GM06990 (cell line): ENCODE measurements at regions not wholly inside any gene's neighbourhood (a gene's known extent, or its start where the extent isn't known, plus 50 kb on each side); places are given as distances from the start of the nearest gene placed in this dataset.

Experiments
- DNase-seq: peaks from one replicate; pipeline ENCODE4 v3.0.0-alpha.2; 2011; ENCODE audit not compliant: insufficient read length; ENCODE audit errors: extremely low read depth
- H3K27me3 ChIP-seq: replicated peaks from 2 replicates; pipeline ENCODE4 v1.6.0; 2011; ENCODE audit warnings: low read length; ENCODE audit not compliant: control insufficient read depth, insufficient read depth
- H3K36me3 ChIP-seq: 2 replicates; pipeline ENCODE4 v1.5.1; 2011; ENCODE audit warnings: low read length; ENCODE audit not compliant: control insufficient read depth, insufficient read depth
- H3K4me3 ChIP-seq: replicated peaks from 2 replicates; pipeline ENCODE4 v1.5.1; 2011; ENCODE audit warnings: low read depth, mild to moderate bottlenecking, control low read depth, low read length
- TF ChIP-seq, protein P1 (sequence below): IDR thresholded peaks from 2 replicates; pipeline ENCODE4 v1.5.1; 2011; ENCODE audit warnings: low read length, control low read depth, mild to moderate bottlenecking, inconsistent platforms; ENCODE audit not compliant: insufficient read depth, poor library complexity, severe bottlenecking

DNA sequence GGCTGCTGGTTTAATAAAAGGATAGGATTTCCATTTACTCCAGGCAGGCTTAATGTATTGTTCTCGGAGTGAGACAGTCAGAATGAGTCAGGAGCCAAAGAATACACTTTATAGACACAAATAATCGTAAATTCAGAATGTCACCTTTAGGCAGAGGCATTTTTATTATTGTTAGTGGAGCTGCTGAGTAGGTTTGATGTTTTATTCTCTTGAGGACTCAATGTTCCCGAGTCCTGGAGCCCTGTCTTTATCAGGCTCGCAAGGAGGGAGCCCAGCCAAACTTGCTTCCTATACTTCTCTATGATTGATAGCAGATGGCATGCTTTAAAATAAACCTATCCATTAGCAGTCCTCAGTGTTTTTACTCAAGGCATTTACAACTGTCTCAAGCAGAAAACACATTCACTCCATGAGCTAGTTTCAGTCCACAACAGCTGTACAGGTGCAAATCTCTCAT is 492.3 kb upstream of the ZEB2 start:
- Histone ChIP-seq H3K27me3 (no peaks in the 10 kb centered on the region), H3K4me3 (no peak overlapping the region), H3K36me3 (no peaks in the 10 kb centered on the region)
- TF ChIP-seq, protein P1, sequence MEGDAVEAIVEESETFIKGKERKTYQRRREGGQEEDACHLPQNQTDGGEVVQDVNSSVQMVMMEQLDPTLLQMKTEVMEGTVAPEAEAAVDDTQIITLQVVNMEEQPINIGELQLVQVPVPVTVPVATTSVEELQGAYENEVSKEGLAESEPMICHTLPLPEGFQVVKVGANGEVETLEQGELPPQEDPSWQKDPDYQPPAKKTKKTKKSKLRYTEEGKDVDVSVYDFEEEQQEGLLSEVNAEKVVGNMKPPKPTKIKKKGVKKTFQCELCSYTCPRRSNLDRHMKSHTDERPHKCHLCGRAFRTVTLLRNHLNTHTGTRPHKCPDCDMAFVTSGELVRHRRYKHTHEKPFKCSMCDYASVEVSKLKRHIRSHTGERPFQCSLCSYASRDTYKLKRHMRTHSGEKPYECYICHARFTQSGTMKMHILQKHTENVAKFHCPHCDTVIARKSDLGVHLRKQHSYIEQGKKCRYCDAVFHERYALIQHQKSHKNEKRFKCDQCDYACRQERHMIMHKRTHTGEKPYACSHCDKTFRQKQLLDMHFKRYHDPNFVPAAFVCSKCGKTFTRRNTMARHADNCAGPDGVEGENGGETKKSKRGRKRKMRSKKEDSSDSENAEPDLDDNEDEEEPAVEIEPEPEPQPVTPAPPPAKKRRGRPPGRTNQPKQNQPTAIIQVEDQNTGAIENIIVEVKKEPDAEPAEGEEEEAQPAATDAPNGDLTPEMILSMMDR, result no peak
- no peak for DNase-seq

DNA sequence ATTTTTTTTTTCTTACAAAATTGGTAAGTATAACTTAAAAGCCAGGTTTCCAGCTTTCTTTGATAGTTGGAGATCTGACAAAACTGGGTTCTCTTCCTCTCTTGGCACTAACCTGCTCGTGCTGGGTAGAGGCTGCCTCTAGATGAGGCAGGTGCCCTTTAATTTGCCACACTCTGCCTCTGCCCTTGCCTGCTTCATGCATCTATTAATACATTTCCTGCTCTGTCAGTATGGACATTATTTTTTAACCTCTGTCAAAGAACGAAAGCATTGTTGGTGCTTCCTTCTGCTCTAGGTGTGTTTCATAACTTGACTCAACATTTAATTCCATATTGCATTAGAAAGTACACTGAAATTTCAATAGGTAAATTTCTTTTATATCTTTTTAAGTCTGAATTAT is 490.7 kb upstream of the ZEB2 start:
- H3K27me3 ChIP-seq, result no peaks in the 10 kb centered on the region

DNA sequence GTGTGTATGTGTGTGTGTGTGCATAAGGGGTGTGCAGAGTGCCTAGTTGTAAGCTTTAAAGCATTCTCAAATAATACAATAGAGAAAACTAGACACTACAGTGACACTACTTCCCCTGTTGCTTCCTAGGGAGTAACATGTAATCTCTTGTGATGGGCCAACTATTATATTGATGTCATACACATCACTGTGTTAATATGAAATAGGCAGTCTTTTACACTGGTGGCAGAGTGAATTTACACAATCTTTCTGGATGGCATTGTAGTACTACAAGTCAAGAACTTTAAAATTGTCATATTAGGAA is 488.0 kb upstream of the ZEB2 start:
- no peaks in the 10 kb centered on the region for H3K36me3 ChIP-seq
- TF ChIP-seq, protein P1, result no peak
- no peak for DNase-seq
- H3K27me3 ChIP-seq, result no peaks in the 10 kb centered on the region
- H3K4me3 ChIP-seq, result no peak overlapping the region

More for the DNA sequence above, 490.7 kb upstream of the ZEB2 start:
- TF ChIP-seq, protein P1, result no peak
- Histone ChIP-seq H3K36me3 (no peaks in the 10 kb centered on the region), H3K4me3 (no peak overlapping the region)
- no peak for DNase-seq

DNA sequence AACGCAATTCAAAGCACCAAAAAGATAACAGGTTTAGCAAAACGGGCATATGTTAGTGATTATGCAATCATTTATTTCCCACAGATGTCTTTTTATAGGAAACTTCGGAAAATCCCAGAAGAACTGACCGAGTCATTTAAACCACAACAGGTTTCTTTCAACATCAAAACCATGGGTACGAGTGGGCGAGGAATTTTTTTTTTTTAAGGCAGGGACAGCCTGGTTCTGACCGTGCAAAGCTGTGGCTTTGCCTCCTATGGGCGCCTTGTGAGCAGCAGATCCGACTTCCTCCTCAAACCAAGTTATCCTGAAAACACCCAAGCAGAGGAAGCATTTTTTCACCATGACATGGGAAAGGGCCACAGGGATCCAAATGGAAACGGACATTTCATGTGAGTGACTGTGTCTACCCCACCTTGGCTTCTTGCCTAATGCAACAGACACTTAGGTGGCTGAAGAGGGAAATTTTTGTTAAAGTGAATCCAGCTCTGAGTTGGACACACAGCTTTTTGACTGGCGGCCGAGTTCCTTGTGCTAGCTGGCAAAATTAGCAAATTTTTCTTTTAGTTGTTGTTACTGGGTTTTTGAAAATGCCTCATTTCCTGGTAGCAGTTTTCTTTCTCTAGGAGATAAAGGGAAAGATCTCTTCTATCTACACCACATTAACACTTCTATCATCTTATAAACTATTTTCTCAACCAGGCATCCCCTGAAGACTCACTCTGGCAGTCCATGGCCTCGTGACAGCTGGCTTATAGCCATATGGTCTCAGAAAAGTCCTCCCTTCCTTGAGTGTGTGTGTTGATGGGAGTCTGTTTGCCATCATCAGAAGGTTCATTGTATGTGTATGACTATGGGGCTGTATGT is 487.4 kb upstream of the ZEB2 start:
- TF ChIP-seq, protein P1, result no peak
- H3K36me3 ChIP-seq, result no peaks in the 10 kb centered on the region
- H3K4me3 ChIP-seq, result no peak overlapping the region
- DNase-seq, result no peak
- H3K27me3 ChIP-seq, result no peaks in the 10 kb centered on the region

- Histone ChIP-seq H3K4me3 (no peak overlapping the region), H3K27me3 (no peaks in the 10 kb centered on the region), H3K36me3 (no peaks in the 10 kb centered on the region)
- TF ChIP-seq, protein P1, result no peak
- DNase-seq, result no peak
Measured at GRCh38 chr2:145002624-145003023, 482.7 kb upstream of the ZEB2 start.

GRCh38 chr2:145000376-145000775 is 480.5 kb upstream of the ZEB2 start:
- no peaks in the 10 kb centered on the region for H3K36me3 ChIP-seq
- DNase-seq, result no peak
- TF ChIP-seq, protein P1, result no peak
- no peaks in the 10 kb centered on the region for H3K27me3 ChIP-seq
- no peak overlapping the region for H3K4me3 ChIP-seq
